ENCODE measurements at regions not wholly inside any gene's neighbourhood (a gene's known extent, or its start where the extent isn't known, plus 50 kb on each side); places are given as distances from the start of the nearest gene placed in this dataset.

DNA sequence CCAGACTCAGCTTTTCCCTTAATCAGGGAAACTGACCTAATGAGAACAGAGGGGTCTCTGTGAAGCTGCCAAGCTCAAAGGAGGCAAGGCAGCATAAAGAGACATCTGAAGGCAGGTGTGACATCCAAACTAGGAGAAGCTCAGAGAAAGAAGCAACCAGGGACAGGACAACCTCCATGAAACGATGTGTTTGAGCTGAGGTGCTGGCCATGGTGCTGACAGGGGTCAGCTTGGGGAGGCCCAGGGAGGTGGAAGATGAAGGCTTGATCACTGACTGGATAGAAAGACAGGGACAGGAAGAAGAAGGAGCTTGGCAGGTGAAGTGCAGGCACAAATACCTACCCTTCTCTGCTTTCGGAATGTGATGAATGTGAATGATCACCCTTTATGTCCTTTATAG lies 179.5 kb upstream of the NSMCE3 start:
- no peak for DNase-seq (ENCODE audit: extremely low spot score)
- no peaks in the 10 kb centered on the region for H3K9me3 ChIP-seq
- WGBS = 61% methylated on average over 2 of the region's 2 CpGs
- TF ChIP-seq POLR2A (IDR thresholded peaks at IDR 0.05; ENCODE audit: low read depth) (no peak), POLR2AphosphoS5 (IDR thresholded peaks at IDR 0.05) (no peak), EP300 (IDR thresholded peaks at IDR 0.05) (no peak), CTCF (IDR thresholded peaks at IDR 0.05) (no peak)
- intact Hi-C loops (cut with DNase I) = no loop called here
- H3K4me3 ChIP-seq = no peak overlapping the region
- peaks cover 0 to 13% (median 0%) of the 10 kb centered on the region in 4 donors for H3K27me3 ChIP-seq
- peaks cover 0 to 3% (median 0%) of the 10 kb centered on the region in 4 donors for H3K4me1 ChIP-seq
- H3K36me3 ChIP-seq = no peaks in the 10 kb centered on the region
- H3K27ac ChIP-seq (replicated peaks in 1 of 4) = no peak overlapping the region

GRCh38 chr15:29448320-29448719 lies 178.7 kb upstream of the NSMCE3 start:
- DNase-seq (ENCODE audit: extremely low spot score) = no peak
- peaks cover 0 to 16% (median 0%) of the 10 kb centered on the region in 4 donors for H3K27me3 ChIP-seq
- H3K4me3 ChIP-seq = no peak overlapping the region
- H3K9me3 ChIP-seq = no peaks in the 10 kb centered on the region
- no peak overlapping the region for H3K27ac ChIP-seq (replicated peaks in 1 of 4)
- WGBS = 81% methylated on average over 4 of the region's 4 CpGs
- H3K36me3 ChIP-seq = no peaks in the 10 kb centered on the region
- intact Hi-C loops (cut with DNase I) = no loop called here
- H3K4me1 ChIP-seq = peaks cover 0 to 3% (median 0%) of the 10 kb centered on the region in 4 donors
- TF ChIP-seq POLR2A (IDR thresholded peaks at IDR 0.05; ENCODE audit: low read depth) (no peak), EP300 (IDR thresholded peaks at IDR 0.05) (no peak), POLR2AphosphoS5 (IDR thresholded peaks at IDR 0.05) (no peak), CTCF (IDR thresholded peaks at IDR 0.05) (no peak)

GRCh38 chr15:29446480-29446879 lies 176.9 kb upstream of the NSMCE3 start:
- no peaks in the 10 kb centered on the region for H3K36me3 ChIP-seq
- DNase-seq (ENCODE audit: extremely low spot score) = no peak
- 73% methylated on average over 3 of the region's 3 CpGs for WGBS
- no peaks in the 10 kb centered on the region for H3K4me1 ChIP-seq
- intact Hi-C loops (cut with DNase I) = no loop called here
- no peak for TF ChIP-seq POLR2AphosphoS5 (IDR thresholded peaks at IDR 0.05)
- no peak for TF ChIP-seq EP300 (IDR thresholded peaks at IDR 0.05)
- peaks cover 0 to 16% (median 0%) of the 10 kb centered on the region in 4 donors for H3K27me3 ChIP-seq
- no peak overlapping the region for H3K4me3 ChIP-seq
- no peak overlapping the region for H3K27ac ChIP-seq (replicated peaks in 1 of 4)
- H3K9me3 ChIP-seq = no peaks in the 10 kb centered on the region

- Histone ChIP-seq H3K4me1 (no peaks in the 10 kb centered on the region), H3K27me3 (peaks cover 0 to 4% (median 0%) of the 10 kb centered on the region in 4 donors), H3K27ac (replicated peaks in 1 of 4) (no peak overlapping the region), H3K36me3 (no peaks in the 10 kb centered on the region), H3K9me3 (no peaks in the 10 kb centered on the region), H3K4me3 (no peak overlapping the region)
- intact Hi-C loops (cut with DNase I) = no loop called here
- TF ChIP-seq CTCF (IDR thresholded peaks at IDR 0.05) (no peak), POLR2A (IDR thresholded peaks at IDR 0.05; ENCODE audit: low read depth) (no peak), EP300 (IDR thresholded peaks at IDR 0.05) (no peak), POLR2AphosphoS5 (IDR thresholded peaks at IDR 0.05) (no peak)
- WGBS = no CpG with 5 or more reads among the region's 5 CpGs
- DNase-seq (ENCODE audit: extremely low spot score) = no peak
These were observed 172.9 kb upstream of the NSMCE3 start for GRCh38 chr15:29442532-29442931.

DNA sequence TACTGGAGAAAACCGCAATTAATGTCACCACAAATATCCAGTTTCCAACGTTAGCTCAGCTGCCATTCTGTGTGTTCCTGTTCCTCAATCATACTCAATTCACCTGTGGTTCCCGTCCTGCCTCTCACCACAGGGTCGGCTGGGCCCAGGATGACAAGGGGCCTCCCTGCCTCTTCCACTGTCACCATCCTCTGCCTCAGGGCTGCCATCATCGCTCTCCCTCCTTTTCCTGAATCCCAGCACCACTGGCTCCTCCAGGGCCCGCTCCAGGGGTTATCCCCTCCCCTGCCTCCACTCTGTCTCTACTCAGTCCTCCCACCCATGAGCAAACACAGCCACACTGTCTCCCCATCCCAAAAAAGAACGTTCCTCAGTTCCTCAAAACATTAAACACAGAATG lies 170.9 kb upstream of the NSMCE3 start:
- H3K27ac ChIP-seq (replicated peaks in 1 of 4) = no peak overlapping the region
- no peaks in the 10 kb centered on the region for H3K36me3 ChIP-seq
- H3K4me1 ChIP-seq = no peaks in the 10 kb centered on the region
- peaks cover 0 to 4% (median 0%) of the 10 kb centered on the region in 4 donors for H3K27me3 ChIP-seq
- no peak for DNase-seq (ENCODE audit: extremely low spot score)
- 81% methylated on average over 7 of the region's 7 CpGs for WGBS
- intact Hi-C loops (cut with DNase I) = no loop called here
- no peak overlapping the region for H3K4me3 ChIP-seq
- TF ChIP-seq CTCF (IDR thresholded peaks at IDR 0.05) (no peak), EP300 (IDR thresholded peaks at IDR 0.05) (no peak), POLR2AphosphoS5 (IDR thresholded peaks at IDR 0.05) (no peak), POLR2A (IDR thresholded peaks at IDR 0.05; ENCODE audit: low read depth) (no peak)
- H3K9me3 ChIP-seq = no peaks in the 10 kb centered on the region
